ENCODE measurements at regions not wholly inside any gene's neighbourhood (a gene's known extent, or its start where the extent isn't known, plus 50 kb on each side); places are given as distances from the start of the nearest gene placed in this dataset.

GRCh38 chr20:41837669-41838224, 219.6 kb upstream of the CHD6 start:
- WGBS, 2 donors: 40 to 41% methylated on average over 3 of the region's 3 CpGs
- H3K9me3 ChIP-seq (ENCODE audit: control insufficient read depth in 2 of 2, insufficient read depth in 1 of 2, low read depth in 1 of 2, low read length in 1 of 2): no peaks in the 10 kb centered on the region
- H3K36me3 ChIP-seq (ENCODE audit: control insufficient read depth in 2 of 2, insufficient read depth in 2 of 2, low read length in 1 of 2): no peaks in the 10 kb centered on the region
- no peak overlapping the region for H3K27ac ChIP-seq (ENCODE audit: low read depth in 2 of 2, low read length in 1 of 2)
- H3K4me1 ChIP-seq (ENCODE audit: control insufficient read depth in 2 of 2, insufficient read depth in 2 of 2, low read length in 1 of 2): no peaks in the 10 kb centered on the region
- no peaks in the 10 kb centered on the region for H3K27me3 ChIP-seq (ENCODE audit: control insufficient read depth in 1 of 2, insufficient read depth in 2 of 2, low read length in 2 of 2)
- H3K4me3 ChIP-seq (ENCODE audit: low read depth in 1 of 2, low read length in 2 of 2): no peak overlapping the region

- Histone ChIP-seq H3K4me1 (ENCODE audit: control insufficient read depth in 2 of 2, insufficient read depth in 2 of 2, low read length in 1 of 2) (no peaks in the 10 kb centered on the region), H3K4me3 (ENCODE audit: low read depth in 1 of 2, low read length in 2 of 2) (no peak overlapping the region), H3K27me3 (ENCODE audit: control insufficient read depth in 1 of 2, insufficient read depth in 2 of 2, low read length in 2 of 2) (peaks cover 0 to under 1% of the 10 kb centered on the region in 2 donors), H3K9me3 (ENCODE audit: control insufficient read depth in 2 of 2, insufficient read depth in 1 of 2, low read depth in 1 of 2, low read length in 1 of 2) (peaks cover 0 to 1% of the 10 kb centered on the region in 2 donors), H3K36me3 (ENCODE audit: control insufficient read depth in 2 of 2, insufficient read depth in 2 of 2, low read length in 1 of 2) (no peaks in the 10 kb centered on the region), H3K27ac (ENCODE audit: low read depth in 2 of 2, low read length in 1 of 2) (no peak overlapping the region)
- 82 to 87% methylated on average over 1 of the region's 1 CpG for WGBS, 2 donors
Observed at GRCh38 chr20:41833739-41834138, 215.6 kb upstream of the CHD6 start.

DNA sequence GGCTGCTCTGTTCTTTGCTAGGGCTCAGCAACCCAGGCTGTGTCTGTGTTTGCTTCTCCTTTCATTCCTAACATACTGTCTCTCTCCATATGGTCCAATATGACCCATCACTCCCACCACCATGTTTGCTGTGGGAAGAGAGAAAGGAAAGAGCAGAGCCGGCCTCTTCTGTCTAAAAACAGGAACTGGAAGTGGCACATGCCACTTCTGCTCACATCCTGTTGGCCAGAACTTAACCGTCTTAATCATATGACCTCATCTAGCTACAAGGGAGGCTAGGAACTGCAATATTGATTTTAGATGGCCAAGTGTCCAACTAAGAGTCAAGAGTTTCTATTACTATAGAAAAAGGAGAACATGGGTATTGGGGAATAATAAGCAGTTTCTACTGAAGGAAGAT, 212.5 kb upstream of the CHD6 start:
- WGBS, 2 donors: 57 to 59% methylated on average over 2 of the region's 2 CpGs
- Histone ChIP-seq H3K27me3 (ENCODE audit: control insufficient read depth in 1 of 2, insufficient read depth in 2 of 2, low read length in 2 of 2) (peaks cover 0 to 2% of the 10 kb centered on the region in 2 donors), H3K4me3 (ENCODE audit: low read depth in 1 of 2, low read length in 2 of 2) (no peak overlapping the region), H3K4me1 (ENCODE audit: control insufficient read depth in 2 of 2, insufficient read depth in 2 of 2, low read length in 1 of 2) (no peaks in the 10 kb centered on the region), H3K9me3 (ENCODE audit: control insufficient read depth in 2 of 2, insufficient read depth in 1 of 2, low read depth in 1 of 2, low read length in 1 of 2) (peaks cover 0 to 4% of the 10 kb centered on the region in 2 donors), H3K27ac (ENCODE audit: low read depth in 2 of 2, low read length in 1 of 2) (no peak overlapping the region), H3K36me3 (ENCODE audit: control insufficient read depth in 2 of 2, insufficient read depth in 2 of 2, low read length in 1 of 2) (no peaks in the 10 kb centered on the region)

DNA sequence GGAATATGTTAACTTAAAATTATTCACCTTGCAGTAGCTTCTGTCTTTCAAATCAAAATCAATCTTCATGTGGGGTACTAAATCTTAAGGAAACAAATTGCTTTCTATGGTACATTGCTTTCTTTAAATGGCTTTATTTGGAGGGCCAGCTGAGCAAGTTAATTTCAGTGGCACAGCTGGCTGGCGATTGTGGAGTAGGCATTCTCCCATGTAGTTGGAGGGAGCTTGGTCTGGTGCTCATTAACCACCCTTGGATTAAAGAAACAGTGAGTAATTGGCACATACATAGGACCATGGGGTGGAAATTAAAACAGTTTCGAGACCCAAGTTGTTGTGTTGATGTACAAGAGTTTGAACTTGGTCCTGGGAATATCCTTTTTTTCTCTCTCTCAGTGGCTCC, 201.3 kb upstream of the CHD6 start:
- Histone ChIP-seq H3K27me3 (ENCODE audit: control insufficient read depth in 1 of 2, insufficient read depth in 2 of 2, low read length in 2 of 2) (no peaks in the 10 kb centered on the region), H3K4me3 (ENCODE audit: low read depth in 1 of 2, low read length in 2 of 2) (no peak overlapping the region), H3K27ac (ENCODE audit: low read depth in 2 of 2, low read length in 1 of 2) (no peak overlapping the region), H3K36me3 (ENCODE audit: control insufficient read depth in 2 of 2, insufficient read depth in 2 of 2, low read length in 1 of 2) (no peaks in the 10 kb centered on the region), H3K4me1 (ENCODE audit: control insufficient read depth in 2 of 2, insufficient read depth in 2 of 2, low read length in 1 of 2) (no peaks in the 10 kb centered on the region), H3K9me3 (ENCODE audit: control insufficient read depth in 2 of 2, insufficient read depth in 1 of 2, low read depth in 1 of 2, low read length in 1 of 2) (no peaks in the 10 kb centered on the region)
- WGBS, 2 donors: 72 to 76% methylated on average over 2 of the region's 2 CpGs

- WGBS, 2 donors: 45 to 55% methylated on average over 5 of the region's 5 CpGs
- H3K4me1 ChIP-seq (ENCODE audit: control insufficient read depth in 2 of 2, insufficient read depth in 2 of 2, low read length in 1 of 2): no peaks in the 10 kb centered on the region
Observed at GRCh38 chr20:41818991-41819390, 200.8 kb upstream of the CHD6 start.

GRCh38 chr20:41818369-41818768, 200.2 kb upstream of the CHD6 start:
- 82 to 86% methylated on average over 5 of the region's 5 CpGs for WGBS, 2 donors
- H3K9me3 ChIP-seq (ENCODE audit: control insufficient read depth in 2 of 2, insufficient read depth in 1 of 2, low read depth in 1 of 2, low read length in 1 of 2): no peaks in the 10 kb centered on the region
- H3K27ac ChIP-seq (ENCODE audit: low read depth in 2 of 2, low read length in 1 of 2): no peak overlapping the region
- H3K27me3 ChIP-seq (ENCODE audit: control insufficient read depth in 1 of 2, insufficient read depth in 2 of 2, low read length in 2 of 2): no peaks in the 10 kb centered on the region
- H3K4me1 ChIP-seq (ENCODE audit: control insufficient read depth in 2 of 2, insufficient read depth in 2 of 2, low read length in 1 of 2): no peaks in the 10 kb centered on the region
- no peaks in the 10 kb centered on the region for H3K36me3 ChIP-seq (ENCODE audit: control insufficient read depth in 2 of 2, insufficient read depth in 2 of 2, low read length in 1 of 2)
- H3K4me3 ChIP-seq (ENCODE audit: low read depth in 1 of 2, low read length in 2 of 2): no peak overlapping the region

More at GRCh38 chr20:41818991-41819390, 200.8 kb upstream of the CHD6 start:
- Histone ChIP-seq H3K27ac (ENCODE audit: low read depth in 2 of 2, low read length in 1 of 2) (no peak overlapping the region), H3K4me3 (ENCODE audit: low read depth in 1 of 2, low read length in 2 of 2) (no peak overlapping the region), H3K9me3 (ENCODE audit: control insufficient read depth in 2 of 2, insufficient read depth in 1 of 2, low read depth in 1 of 2, low read length in 1 of 2) (no peaks in the 10 kb centered on the region), H3K36me3 (ENCODE audit: control insufficient read depth in 2 of 2, insufficient read depth in 2 of 2, low read length in 1 of 2) (no peaks in the 10 kb centered on the region), H3K27me3 (ENCODE audit: control insufficient read depth in 1 of 2, insufficient read depth in 2 of 2, low read length in 2 of 2) (no peaks in the 10 kb centered on the region)

DNA sequence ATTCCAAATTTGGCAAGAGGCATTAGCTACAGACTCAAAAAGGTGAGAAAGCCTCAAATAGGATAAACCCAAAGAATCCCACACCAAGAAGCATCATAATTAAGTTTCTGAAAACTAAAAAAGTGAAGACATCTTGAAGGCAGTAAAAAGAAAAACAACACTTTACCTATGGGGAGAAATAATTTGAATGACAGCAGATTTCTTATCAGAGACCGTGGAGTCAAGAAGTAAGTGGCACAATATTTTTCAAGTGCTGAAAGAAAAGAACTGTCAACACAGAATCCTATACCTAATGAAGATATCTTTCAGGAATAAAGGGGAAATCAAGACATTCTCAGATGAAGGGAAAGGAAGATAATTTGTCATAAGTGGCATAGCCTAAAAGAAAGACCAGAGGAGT, 193.3 kb upstream of the CHD6 start:
- peaks cover 3 to 4% of the 10 kb centered on the region in 2 donors for H3K9me3 ChIP-seq (ENCODE audit: control insufficient read depth in 2 of 2, insufficient read depth in 1 of 2, low read depth in 1 of 2, low read length in 1 of 2)
- no peaks in the 10 kb centered on the region for H3K4me1 ChIP-seq (ENCODE audit: control insufficient read depth in 2 of 2, insufficient read depth in 2 of 2, low read length in 1 of 2)
- H3K27ac ChIP-seq (ENCODE audit: low read depth in 2 of 2, low read length in 1 of 2): no peak overlapping the region
- 65 to 67% methylated on average over 1 of the region's 1 CpG for WGBS, 2 donors
- no peak overlapping the region for H3K4me3 ChIP-seq (ENCODE audit: low read depth in 1 of 2, low read length in 2 of 2)
- no peaks in the 10 kb centered on the region for H3K27me3 ChIP-seq (ENCODE audit: control insufficient read depth in 1 of 2, insufficient read depth in 2 of 2, low read length in 2 of 2)
- no peaks in the 10 kb centered on the region for H3K36me3 ChIP-seq (ENCODE audit: control insufficient read depth in 2 of 2, insufficient read depth in 2 of 2, low read length in 1 of 2)

DNA sequence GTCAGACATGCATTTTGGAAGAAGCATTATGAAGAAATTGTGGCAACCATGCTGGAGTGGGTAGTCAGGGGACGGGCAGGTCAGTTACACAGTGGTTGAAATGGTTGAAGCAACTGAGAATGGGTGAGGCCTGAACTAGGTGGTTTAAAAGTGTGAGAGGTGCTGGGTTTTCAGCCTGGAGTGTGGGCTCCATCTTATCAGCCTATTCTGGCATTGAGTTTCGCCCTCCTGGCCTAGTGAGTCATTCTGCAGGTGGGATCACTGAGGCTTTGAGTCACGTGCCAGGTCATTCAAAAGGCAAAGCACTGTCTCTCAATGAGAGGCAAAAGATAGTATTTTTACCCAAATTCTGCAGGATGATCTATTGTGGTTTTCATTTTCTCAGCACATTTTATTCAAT, 181.9 kb upstream of the CHD6 start:
- H3K36me3 ChIP-seq (ENCODE audit: control insufficient read depth in 2 of 2, insufficient read depth in 2 of 2, low read length in 1 of 2): no peaks in the 10 kb centered on the region
- no peak overlapping the region for H3K4me3 ChIP-seq (ENCODE audit: low read depth in 1 of 2, low read length in 2 of 2)
- H3K27ac ChIP-seq (ENCODE audit: low read depth in 2 of 2, low read length in 1 of 2): no peak overlapping the region
- 64% methylated on average over 3 of the region's 3 CpGs for WGBS, 2 donors
- H3K27me3 ChIP-seq (ENCODE audit: control insufficient read depth in 1 of 2, insufficient read depth in 2 of 2, low read length in 2 of 2): no peaks in the 10 kb centered on the region
- H3K9me3 ChIP-seq (ENCODE audit: control insufficient read depth in 2 of 2, insufficient read depth in 1 of 2, low read depth in 1 of 2, low read length in 1 of 2): peaks cover 0 to 2% of the 10 kb centered on the region in 2 donors
- no peaks in the 10 kb centered on the region for H3K4me1 ChIP-seq (ENCODE audit: control insufficient read depth in 2 of 2, insufficient read depth in 2 of 2, low read length in 1 of 2)

DNA sequence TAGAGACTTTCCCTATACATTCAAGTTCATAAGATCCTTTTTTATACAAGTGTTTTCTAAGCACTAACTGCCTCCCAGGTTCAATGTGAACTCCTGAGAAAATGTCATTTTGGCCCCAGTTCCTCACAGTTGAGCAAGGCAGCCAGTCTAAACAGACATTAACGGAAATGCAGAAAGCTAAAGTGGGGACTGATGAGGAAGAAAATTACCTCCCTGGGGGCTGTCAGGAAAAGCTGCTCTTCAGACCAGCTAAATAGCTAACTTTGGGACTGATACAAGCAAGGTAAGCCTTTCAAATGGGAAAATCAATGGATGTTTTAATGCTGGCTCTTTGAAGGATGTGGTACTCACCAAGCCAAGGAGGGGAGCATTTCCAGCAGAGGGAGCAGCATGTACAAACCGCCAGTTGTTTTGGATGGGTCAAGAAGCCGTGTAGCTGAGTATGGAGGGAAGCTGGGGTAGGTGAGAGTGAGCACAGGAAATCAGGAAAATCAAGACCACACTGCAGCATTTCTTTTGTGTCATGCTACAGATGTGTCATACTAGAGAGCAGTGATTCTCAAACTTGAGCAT, 180.8 kb upstream of the CHD6 start:
- H3K4me1 ChIP-seq (ENCODE audit: control insufficient read depth in 2 of 2, insufficient read depth in 2 of 2, low read length in 1 of 2): no peaks in the 10 kb centered on the region
- peaks cover 0 to 2% of the 10 kb centered on the region in 2 donors for H3K9me3 ChIP-seq (ENCODE audit: control insufficient read depth in 2 of 2, insufficient read depth in 1 of 2, low read depth in 1 of 2, low read length in 1 of 2)
- H3K27ac ChIP-seq (ENCODE audit: low read depth in 2 of 2, low read length in 1 of 2): no peak overlapping the region
- 49 to 58% methylated on average over 3 of the region's 3 CpGs for WGBS, 2 donors
- H3K4me3 ChIP-seq (ENCODE audit: low read depth in 1 of 2, low read length in 2 of 2): no peak overlapping the region
- no peaks in the 10 kb centered on the region for H3K36me3 ChIP-seq (ENCODE audit: control insufficient read depth in 2 of 2, insufficient read depth in 2 of 2, low read length in 1 of 2)
- H3K27me3 ChIP-seq (ENCODE audit: control insufficient read depth in 1 of 2, insufficient read depth in 2 of 2, low read length in 2 of 2): no peaks in the 10 kb centered on the region

DNA sequence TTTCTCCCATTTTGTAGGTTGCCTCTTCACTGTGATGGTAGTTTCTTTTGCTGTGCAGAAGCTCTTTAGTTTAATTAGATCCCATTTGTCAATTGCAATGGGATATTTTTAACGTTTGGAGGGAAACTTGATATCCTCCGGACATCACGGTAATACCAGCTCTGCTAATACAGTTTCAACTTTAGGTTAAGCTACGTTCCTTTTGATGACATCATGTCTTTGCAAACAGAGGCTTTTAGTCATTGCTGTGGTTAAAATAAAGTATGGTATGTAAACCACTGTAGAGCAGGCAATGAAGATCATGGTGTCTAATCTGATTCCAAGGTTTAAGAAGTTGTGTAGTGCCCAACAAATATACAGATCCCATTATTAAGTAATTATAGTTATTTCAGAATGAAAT, 168.0 kb upstream of the CHD6 start:
- H3K27me3 ChIP-seq (ENCODE audit: control insufficient read depth in 1 of 2, insufficient read depth in 2 of 2, low read length in 2 of 2): no peaks in the 10 kb centered on the region
- 50 to 61% methylated on average over 4 of the region's 4 CpGs for WGBS, 2 donors
- H3K4me3 ChIP-seq (ENCODE audit: low read depth in 1 of 2, low read length in 2 of 2): no peak overlapping the region

More for the DNA sequence above, 168.0 kb upstream of the CHD6 start:
- H3K9me3 ChIP-seq (ENCODE audit: control insufficient read depth in 2 of 2, insufficient read depth in 1 of 2, low read depth in 1 of 2, low read length in 1 of 2): no peaks in the 10 kb centered on the region
- no peaks in the 10 kb centered on the region for H3K4me1 ChIP-seq (ENCODE audit: control insufficient read depth in 2 of 2, insufficient read depth in 2 of 2, low read length in 1 of 2)
- H3K27ac ChIP-seq (ENCODE audit: low read depth in 2 of 2, low read length in 1 of 2): no peak overlapping the region
- no peaks in the 10 kb centered on the region for H3K36me3 ChIP-seq (ENCODE audit: control insufficient read depth in 2 of 2, insufficient read depth in 2 of 2, low read length in 1 of 2)
